DND-41 (cell line): ENCODE measurements at regions not wholly inside any gene's neighbourhood (a gene's known extent, or its start where the extent isn't known, plus 50 kb on each side); places are given as distances from the start of the nearest gene placed in this dataset.
"Not testable (repeated sequence)": the region's sequence is repeated elsewhere in the genome, so short reads cannot be mapped to it uniquely, and the experiment has no call there.

Source experiments
- ATAC-seq: fragments of 200-7000 bp; cut with Tn5 transposase; 3 replicates; pipeline ENCODE4 v1.9.1; 2021; ENCODE audit warnings: low read depth; ENCODE audit not compliant: insufficient read depth
- DNase-seq: peaks from one replicate; pipeline ENCODE4 v3.0.0-alpha.2; 2020
- H2AFZ ChIP-seq: 2 replicates; pipeline ENCODE4 v1.6.0; 2012; ENCODE audit warnings: low read depth, low read length
- H3K27ac ChIP-seq: 2 replicates; pipeline ENCODE4 v1.5.1; 2012; ENCODE audit warnings: low read length, inconsistent platforms
- H3K27me3 ChIP-seq: fragments of 200-600 bp; sonication (generic); 2 replicates; pipeline ENCODE4 v1.6.0; 2012; ENCODE audit warnings: low read length, mild to moderate bottlenecking, inconsistent platforms; ENCODE audit not compliant: insufficient read depth, poor library complexity
- H3K36me3 ChIP-seq: 2 replicates; pipeline ENCODE4 v1.5.1; 2012; ENCODE audit warnings: low read length, inconsistent platforms; ENCODE audit not compliant: insufficient read depth
- H3K4me1 ChIP-seq: 2 replicates; pipeline ENCODE4 v1.5.1; 2012; ENCODE audit warnings: mild to moderate bottlenecking, low read length; ENCODE audit not compliant: insufficient read depth
- H3K4me2 ChIP-seq: 2 replicates; pipeline ENCODE4 v1.6.0; 2012; ENCODE audit warnings: mild to moderate bottlenecking, moderate library complexity, low read length, inconsistent platforms; ENCODE audit not compliant: insufficient read depth
- H3K4me3 ChIP-seq, 2 experiments: fragments of 200-600 bp in 1 of 2; shearing (Covaris generic) in 1 of 2; 2 replicates each; pipeline ENCODE4 v1.5.1; 2012 to 2016; ENCODE audit warnings: inconsistent platforms in 2 of 2, low read length in 2 of 2, mild to moderate bottlenecking in 2 of 2, low read depth in 1 of 2, moderate library complexity in 1 of 2
- H3K79me2 ChIP-seq: 2 replicates; pipeline ENCODE4 v1.6.0; 2012; ENCODE audit warnings: low read length, inconsistent platforms; ENCODE audit not compliant: insufficient read depth
- H3K9ac ChIP-seq: 2 replicates; pipeline ENCODE4 v1.6.0; 2012; ENCODE audit warnings: low read depth, mild to moderate bottlenecking, inconsistent platforms, low read length, moderate library complexity
- H3K9me3 ChIP-seq: 2 replicates; pipeline ENCODE4 v1.5.1; 2012; ENCODE audit warnings: low read length, moderate library complexity, mild to moderate bottlenecking, inconsistent platforms; ENCODE audit not compliant: insufficient read depth, severe bottlenecking
- H4K20me1 ChIP-seq: 2 replicates; pipeline ENCODE4 v1.6.0; 2012; ENCODE audit warnings: low read length; ENCODE audit not compliant: insufficient read depth

DNA sequence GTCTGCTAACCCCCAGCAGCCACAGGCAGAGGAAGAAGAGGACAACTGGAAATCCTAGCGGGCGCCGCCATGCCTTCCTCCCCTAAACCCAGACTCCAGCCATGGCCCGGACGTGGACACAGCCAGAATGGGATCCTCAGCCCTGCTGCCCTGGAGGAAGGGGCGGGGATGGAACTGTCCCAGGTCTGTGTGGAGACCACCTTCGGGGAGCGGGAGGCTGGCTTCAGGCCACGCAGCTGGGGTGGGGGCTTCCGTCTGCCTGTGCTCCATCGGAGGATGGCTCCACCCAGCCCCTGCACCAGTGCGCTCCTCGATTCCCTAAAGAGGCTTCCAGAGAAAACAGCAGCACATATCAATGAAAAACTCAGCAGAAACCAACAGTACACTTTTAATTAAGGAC, 190.4 kb downstream of the KLRB1 start:
- H3K9ac ChIP-seq, H2AFZ ChIP-seq, H3K27me3 ChIP-seq, H3K79me2 ChIP-seq, H3K9me3 ChIP-seq, H3K4me2 ChIP-seq, ATAC-seq, H3K4me1 ChIP-seq, H4K20me1 ChIP-seq, DNase-seq, H3K4me3 ChIP-seq, H3K27ac ChIP-seq: not testable (repeated sequence)
- peaks cover 15% of the 10 kb centered on the region; the same call in 1 of the 2 replicates for H3K36me3 ChIP-seq

DNA sequence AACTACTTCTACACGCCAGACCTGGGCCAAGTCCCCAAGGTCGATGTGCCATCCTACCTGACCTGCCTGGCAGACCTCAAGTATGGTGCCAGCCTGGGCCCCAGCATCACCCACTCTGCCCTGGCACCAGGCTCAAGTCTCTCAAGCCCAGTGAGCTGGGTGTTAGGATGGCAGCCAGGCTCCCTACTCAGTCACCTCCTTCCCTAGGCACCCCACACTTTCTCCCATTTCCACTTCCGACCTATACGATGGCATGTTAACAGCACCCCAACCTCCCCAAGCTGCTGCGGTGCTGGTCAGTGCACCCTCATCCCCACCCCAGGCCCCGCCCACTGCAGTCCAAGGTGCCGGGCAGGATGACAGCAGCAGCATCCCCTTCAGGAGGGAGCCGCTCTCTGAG, 191.4 kb downstream of the KLRB1 start:
- H3K27me3 ChIP-seq, H3K4me3 ChIP-seq, H2AFZ ChIP-seq, DNase-seq, H3K27ac ChIP-seq, H3K79me2 ChIP-seq, H3K4me1 ChIP-seq, H4K20me1 ChIP-seq, H3K4me2 ChIP-seq, H3K9ac ChIP-seq, H3K9me3 ChIP-seq: not testable (repeated sequence)
- peaks cover 16% of the 10 kb centered on the region; the same call in 1 of the 2 replicates for H3K36me3 ChIP-seq
- ATAC-seq: peak; percentile 36; the same call in 1 of the 3 replicates

DNA sequence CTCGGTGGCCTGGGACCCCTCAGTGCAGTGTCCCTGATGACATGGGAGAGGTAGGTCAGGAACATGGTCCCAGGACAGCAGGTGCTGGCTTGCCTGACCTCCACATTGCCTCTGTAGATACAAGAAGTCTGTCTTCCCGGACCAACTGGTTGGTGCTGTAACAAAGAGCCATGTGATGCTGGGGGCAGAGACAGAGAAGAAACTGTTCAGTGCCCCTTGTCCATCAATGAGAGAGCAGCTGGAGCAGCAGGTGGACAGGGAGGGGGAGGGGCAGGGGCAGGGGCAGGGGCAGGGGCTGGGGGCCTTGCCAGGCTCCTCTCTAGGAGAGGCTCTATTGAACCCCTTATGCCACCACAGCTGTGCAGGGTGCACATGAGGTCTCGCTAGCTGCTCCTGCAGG, 191.8 kb downstream of the KLRB1 start:
- H3K9ac ChIP-seq, H3K4me3 ChIP-seq, H2AFZ ChIP-seq, H3K4me1 ChIP-seq, DNase-seq, H3K9me3 ChIP-seq, H3K79me2 ChIP-seq, H3K27ac ChIP-seq, H3K27me3 ChIP-seq, H3K4me2 ChIP-seq, H4K20me1 ChIP-seq: not testable (repeated sequence)
- peaks cover 16% of the 10 kb centered on the region; the same call in 1 of the 2 replicates for H3K36me3 ChIP-seq
- ATAC-seq: peak; percentile 15; the same call in 1 of the 3 replicates

DNA sequence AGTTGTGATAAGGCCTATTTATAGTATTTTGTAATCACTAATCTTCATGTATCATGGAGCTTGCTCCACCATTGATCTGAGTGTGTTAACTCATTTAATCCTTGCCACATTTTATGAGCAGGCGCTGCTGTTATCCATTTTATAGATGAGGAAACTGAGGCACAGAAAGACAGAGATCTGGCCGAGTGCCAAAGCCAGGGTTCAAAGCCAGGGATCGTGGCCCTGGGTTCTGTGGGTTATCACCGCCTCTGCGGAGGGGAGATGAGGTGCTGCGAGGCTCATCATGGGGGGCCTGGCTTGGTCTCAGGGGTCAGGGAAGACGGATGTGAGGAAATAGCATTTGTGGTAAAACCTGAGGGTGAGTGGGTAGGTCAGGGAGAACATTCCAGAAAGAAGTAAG, 193.9 kb downstream of the KLRB1 start:
- H4K20me1 ChIP-seq, H3K4me1 ChIP-seq, H3K4me3 ChIP-seq, H3K27ac ChIP-seq, H3K4me2 ChIP-seq, H2AFZ ChIP-seq, H3K9ac ChIP-seq, H3K79me2 ChIP-seq, H3K27me3 ChIP-seq, H3K36me3 ChIP-seq, ATAC-seq, DNase-seq, H3K9me3 ChIP-seq: not testable (repeated sequence)

DNA sequence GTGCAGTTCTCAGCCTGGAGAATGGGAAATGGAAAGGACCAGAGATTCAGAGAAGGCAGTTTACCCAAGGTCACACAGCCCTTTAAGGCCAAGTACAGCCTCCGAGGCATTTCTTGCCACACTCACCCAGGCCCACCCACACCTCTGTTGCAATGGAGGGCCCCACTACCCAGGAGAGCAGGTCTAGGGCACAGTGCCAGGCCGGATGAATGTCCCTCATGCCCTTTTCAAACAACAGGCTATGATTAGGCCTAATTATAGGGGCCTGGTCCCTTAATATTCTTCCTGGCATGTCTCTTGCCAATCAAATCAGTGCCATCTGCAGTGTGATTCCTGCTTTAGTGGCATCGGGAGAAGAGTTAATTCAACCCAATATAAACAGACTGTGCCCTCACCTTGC, 195.3 kb downstream of the KLRB1 start:
- ATAC-seq: 0 out of 3 replicates have a peak, but pooled peaks have one; percentile 12
- H3K79me2 ChIP-seq, DNase-seq, H3K36me3 ChIP-seq, H4K20me1 ChIP-seq, H3K27me3 ChIP-seq, H3K4me2 ChIP-seq, H2AFZ ChIP-seq, H3K9ac ChIP-seq, H3K4me3 ChIP-seq, H3K4me1 ChIP-seq, H3K27ac ChIP-seq, H3K9me3 ChIP-seq: not testable (repeated sequence)

DNA sequence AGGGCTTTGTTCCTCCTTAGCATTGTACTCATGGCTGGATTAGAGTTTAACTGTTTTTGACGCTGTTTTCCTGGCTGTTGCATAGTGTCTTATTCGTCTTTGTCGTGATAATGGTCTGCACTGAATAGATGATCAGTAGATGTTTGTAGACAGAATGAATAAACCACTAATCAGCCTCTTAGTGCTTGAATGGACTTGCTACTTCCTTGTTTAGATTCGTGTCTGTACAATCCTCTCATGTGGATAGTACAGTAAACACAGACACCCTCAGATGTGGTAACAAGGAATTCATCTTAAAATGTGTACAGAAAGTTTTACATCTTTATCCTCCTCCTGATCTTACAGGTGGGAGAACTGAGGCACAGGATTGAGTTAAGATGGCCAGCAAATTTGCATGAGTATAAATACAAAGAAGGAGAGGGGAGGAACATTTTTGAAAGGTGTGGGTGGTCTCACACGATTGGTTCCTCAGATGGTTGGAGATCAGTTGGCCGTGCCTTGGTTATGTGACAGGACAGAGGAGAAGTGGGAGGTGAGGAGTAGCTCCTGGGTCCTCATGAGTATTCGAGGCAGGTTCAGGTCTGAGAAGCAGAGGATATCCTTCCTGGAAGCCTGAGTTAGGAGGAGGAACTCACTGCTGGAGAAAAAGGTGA, 196.0 kb downstream of the KLRB1 start:
- H4K20me1 ChIP-seq, H3K79me2 ChIP-seq, H2AFZ ChIP-seq, DNase-seq, H3K27me3 ChIP-seq, ATAC-seq, H3K27ac ChIP-seq, H3K36me3 ChIP-seq, H3K9ac ChIP-seq, H3K4me1 ChIP-seq, H3K4me3 ChIP-seq, H3K4me2 ChIP-seq, H3K9me3 ChIP-seq: not testable (repeated sequence)

DNA sequence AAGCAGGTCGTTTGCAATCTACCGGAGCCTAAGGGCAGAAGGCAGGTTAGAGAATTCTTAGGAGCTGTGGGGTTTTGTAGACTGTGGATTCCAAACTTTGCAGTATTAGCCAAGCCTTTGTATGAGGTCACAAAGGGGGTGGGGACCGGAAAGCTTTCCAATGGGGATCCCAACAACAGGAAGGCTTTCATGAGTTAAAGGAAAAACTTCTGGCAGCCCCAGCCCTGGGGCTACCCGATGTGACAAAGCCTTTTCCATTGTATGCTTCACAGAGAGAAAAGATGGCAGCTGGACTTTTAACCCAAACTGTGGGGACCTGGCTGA, 199.2 kb upstream of the PZP start:
- not testable (repeated sequence) for H2AFZ ChIP-seq, H3K9ac ChIP-seq, H3K36me3 ChIP-seq, H3K4me2 ChIP-seq, H3K27ac ChIP-seq, H4K20me1 ChIP-seq, DNase-seq, H3K4me1 ChIP-seq, H3K79me2 ChIP-seq, H3K4me3 ChIP-seq, H3K9me3 ChIP-seq, ATAC-seq, H3K27me3 ChIP-seq
